WTC11 (cell line): ENCODE measurements at regions not wholly inside any gene's neighbourhood (a gene's known extent, or its start where the extent isn't known, plus 50 kb on each side); places are given as distances from the start of the nearest gene placed in this dataset.

Experiments
- ELF4 ChIP-seq: sonication (generic); formaldehyde crosslinking; IDR thresholded peaks from 2 replicates; pipeline ENCODE4 v1.8.1; 2022; ENCODE audit warnings: low read depth, mild to moderate bottlenecking, moderate library complexity, missing genetic modification reagents
- ESRRA ChIP-seq: sonication (generic); formaldehyde crosslinking; IDR thresholded peaks from 2 replicates; pipeline ENCODE4 v1.8.1; 2022; ENCODE audit warnings: mild to moderate bottlenecking, missing genetic modification reagents, borderline replicate concordance
- ETV6 ChIP-seq: sonication (generic); formaldehyde crosslinking; IDR thresholded peaks from 2 replicates; pipeline ENCODE4 v1.8.1; 2022; ENCODE audit warnings: mild to moderate bottlenecking, missing genetic modification reagents
- FOXP1 ChIP-seq: sonication (generic); formaldehyde crosslinking; IDR thresholded peaks from 2 replicates; pipeline ENCODE4 v1.8.0; 2022; ENCODE audit warnings: missing genetic modification reagents, mild to moderate bottlenecking, moderate library complexity, borderline replicate concordance
- TCF7 ChIP-seq: sonication (generic); formaldehyde crosslinking; IDR thresholded peaks from 2 replicates; pipeline ENCODE4 v1.8.0; 2022; ENCODE audit warnings: mild to moderate bottlenecking, low read depth, missing genetic modification reagents, moderate library complexity
- TEAD4 ChIP-seq: sonication (generic); formaldehyde crosslinking; IDR thresholded peaks from 2 replicates; pipeline ENCODE4 v1.8.0; 2022; ENCODE audit warnings: mild to moderate bottlenecking, missing genetic modification reagents
- ZNF396 ChIP-seq: fragments of 250-450 bp; sonication (Bioruptor Pico); IDR thresholded peaks from 2 replicates; pipeline ENCODE4 v1.8.0; 2021; ENCODE audit warnings: mild to moderate bottlenecking, moderate library complexity, borderline replicate concordance
- TF ChIP-seq, protein P1 (sequence below): fragments of 200-600 bp; IDR thresholded peaks from 2 replicates; pipeline ENCODE4 v1.8.0; 2022; ENCODE audit warnings: antibody characterized with exemption
- TF ChIP-seq, protein P2 (sequence below): sonication (generic); formaldehyde crosslinking; IDR thresholded peaks from 2 replicates; pipeline ENCODE4 v1.8.0; 2022; ENCODE audit warnings: mild to moderate bottlenecking, missing genetic modification reagents
- TF ChIP-seq, protein P3 (sequence below): sonication (generic); formaldehyde crosslinking; conservative IDR thresholded peaks from 2 replicates; pipeline ENCODE4 v1.8.1; 2022; ENCODE audit warnings: mild to moderate bottlenecking, missing genetic modification reagents

DNA sequence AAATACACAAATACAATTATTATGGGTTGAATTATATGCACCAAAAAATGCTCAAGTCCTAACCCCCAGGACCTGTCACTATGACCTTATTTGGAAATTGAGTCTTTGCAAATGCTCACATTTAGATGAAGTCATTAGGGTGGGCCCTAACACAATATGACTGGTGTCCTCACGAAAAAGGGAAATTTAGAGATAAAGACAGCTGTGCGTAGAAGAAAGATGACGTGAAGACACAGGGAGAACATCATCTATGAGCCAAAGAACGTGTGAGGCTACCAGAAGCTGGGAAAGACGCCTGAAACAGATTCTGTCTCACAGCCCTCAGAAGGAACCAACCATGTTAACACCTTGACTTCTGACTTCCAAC lies 259.2 kb downstream of the EMP1 start:
- no peak for TF ChIP-seq ETV6 (CRISPR knock-in tag)
- TF ChIP-seq, protein P1, sequence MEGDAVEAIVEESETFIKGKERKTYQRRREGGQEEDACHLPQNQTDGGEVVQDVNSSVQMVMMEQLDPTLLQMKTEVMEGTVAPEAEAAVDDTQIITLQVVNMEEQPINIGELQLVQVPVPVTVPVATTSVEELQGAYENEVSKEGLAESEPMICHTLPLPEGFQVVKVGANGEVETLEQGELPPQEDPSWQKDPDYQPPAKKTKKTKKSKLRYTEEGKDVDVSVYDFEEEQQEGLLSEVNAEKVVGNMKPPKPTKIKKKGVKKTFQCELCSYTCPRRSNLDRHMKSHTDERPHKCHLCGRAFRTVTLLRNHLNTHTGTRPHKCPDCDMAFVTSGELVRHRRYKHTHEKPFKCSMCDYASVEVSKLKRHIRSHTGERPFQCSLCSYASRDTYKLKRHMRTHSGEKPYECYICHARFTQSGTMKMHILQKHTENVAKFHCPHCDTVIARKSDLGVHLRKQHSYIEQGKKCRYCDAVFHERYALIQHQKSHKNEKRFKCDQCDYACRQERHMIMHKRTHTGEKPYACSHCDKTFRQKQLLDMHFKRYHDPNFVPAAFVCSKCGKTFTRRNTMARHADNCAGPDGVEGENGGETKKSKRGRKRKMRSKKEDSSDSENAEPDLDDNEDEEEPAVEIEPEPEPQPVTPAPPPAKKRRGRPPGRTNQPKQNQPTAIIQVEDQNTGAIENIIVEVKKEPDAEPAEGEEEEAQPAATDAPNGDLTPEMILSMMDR: no peak
- TF ChIP-seq ESRRA (CRISPR knock-in tag): no peak
- TF ChIP-seq FOXP1: no peak
- TF ChIP-seq TEAD4 (CRISPR knock-in tag): no peak
- no peak for TF ChIP-seq TCF7
- TF ChIP-seq, protein P2, sequence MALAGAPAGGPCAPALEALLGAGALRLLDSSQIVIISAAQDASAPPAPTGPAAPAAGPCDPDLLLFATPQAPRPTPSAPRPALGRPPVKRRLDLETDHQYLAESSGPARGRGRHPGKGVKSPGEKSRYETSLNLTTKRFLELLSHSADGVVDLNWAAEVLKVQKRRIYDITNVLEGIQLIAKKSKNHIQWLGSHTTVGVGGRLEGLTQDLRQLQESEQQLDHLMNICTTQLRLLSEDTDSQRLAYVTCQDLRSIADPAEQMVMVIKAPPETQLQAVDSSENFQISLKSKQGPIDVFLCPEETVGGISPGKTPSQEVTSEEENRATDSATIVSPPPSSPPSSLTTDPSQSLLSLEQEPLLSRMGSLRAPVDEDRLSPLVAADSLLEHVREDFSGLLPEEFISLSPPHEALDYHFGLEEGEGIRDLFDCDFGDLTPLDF: no peak
- no peak for TF ChIP-seq ELF4 (CRISPR knock-in tag)
- TF ChIP-seq, protein P3, sequence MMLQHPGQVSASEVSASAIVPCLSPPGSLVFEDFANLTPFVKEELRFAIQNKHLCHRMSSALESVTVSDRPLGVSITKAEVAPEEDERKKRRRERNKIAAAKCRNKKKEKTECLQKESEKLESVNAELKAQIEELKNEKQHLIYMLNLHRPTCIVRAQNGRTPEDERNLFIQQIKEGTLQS (CRISPR knock-in tag): no peak
- no peak for TF ChIP-seq ZNF396 (CRISPR knock-in tag)
